GM21360 (cell line): ENCODE measurements at regions not wholly inside any gene's neighbourhood (a gene's known extent, or its start where the extent isn't known, plus 50 kb on each side); places are given as distances from the start of the nearest gene placed in this dataset.
"Not testable (repeated sequence)": the region's sequence is repeated elsewhere in the genome, so short reads cannot be mapped to it uniquely, and the experiment has no call there.

Source experiments
- ATAC-seq: cut with Tn5 transposase; IDR thresholded peaks from one replicate; pipeline ENCODE4 v1.9.1; 2021; ENCODE audit warnings: mild to moderate bottlenecking, moderate library complexity; ENCODE audit not compliant: unreplicated experiment

GRCh38 chr11:29628609-29629008 lies 388.2 kb downstream of the KCNA4 start:
- ATAC-seq: no peak

GRCh38 chr11:29627541-29627940 lies 389.3 kb downstream of the KCNA4 start:
- ATAC-seq: no peak

- no peak for ATAC-seq
These were observed 393.6 kb downstream of the KCNA4 start for GRCh38 chr11:29623144-29623722.

- no peak for ATAC-seq
These were observed 400.2 kb downstream of the KCNA4 start for GRCh38 chr11:29616611-29617010.

GRCh38 chr11:29612423-29612822 lies 404.4 kb downstream of the KCNA4 start:
- no peak for ATAC-seq

GRCh38 chr11:29606330-29607031 lies 410.3 kb downstream of the KCNA4 start:
- no peak for ATAC-seq

GRCh38 chr11:29600151-29600575 lies 416.7 kb downstream of the KCNA4 start:
- not testable (repeated sequence) for ATAC-seq

- ATAC-seq: no peak
These were observed 432.5 kb downstream of the KCNA4 start for GRCh38 chr11:29584342-29584741.

GRCh38 chr11:29578806-29579205 lies 438.0 kb downstream of the KCNA4 start:
- ATAC-seq: no peak

- ATAC-seq: no peak
These were observed 452.3 kb downstream of the KCNA4 start for GRCh38 chr11:29564486-29564885.

GRCh38 chr11:29562183-29562582 lies 454.6 kb downstream of the KCNA4 start:
- no peak for ATAC-seq

- no peak for ATAC-seq
These were observed 462.8 kb downstream of the KCNA4 start for GRCh38 chr11:29553990-29554389.

GRCh38 chr11:29538339-29539036 lies 478.3 kb downstream of the KCNA4 start:
- no peak for ATAC-seq

- no peak for ATAC-seq
These were observed 482.0 kb downstream of the KCNA4 start for GRCh38 chr11:29534836-29535235.

GRCh38 chr11:29530961-29531360 lies 485.9 kb downstream of the KCNA4 start:
- no peak for ATAC-seq

- ATAC-seq: no peak
These were observed 489.4 kb downstream of the KCNA4 start for GRCh38 chr11:29527391-29527936.

- no peak for ATAC-seq
These were observed 498.2 kb downstream of the KCNA4 start for GRCh38 chr11:29518389-29519174.

GRCh38 chr11:29511394-29511793 lies 505.4 kb downstream of the KCNA4 start:
- no peak for ATAC-seq

GRCh38 chr11:29507376-29507775 lies 509.5 kb downstream of the KCNA4 start:
- no peak for ATAC-seq

- no peak for ATAC-seq
These were observed 521.2 kb downstream of the KCNA4 start for GRCh38 chr11:29495676-29496075.

GRCh38 chr11:29490938-29491337 lies 525.9 kb downstream of the KCNA4 start:
- ATAC-seq: no peak
